NT2/D1 (cell line): ENCODE measurements at regions not wholly inside any gene's neighbourhood (a gene's known extent, or its start where the extent isn't known, plus 50 kb on each side); places are given as distances from the start of the nearest gene placed in this dataset.

Experiments used
- DNase-seq: peaks from one replicate; pipeline ENCODE4 v3.0.0-alpha.2; 2011; ENCODE audit warnings: low read depth, low spot score
- H3K27me3 ChIP-seq: 2 replicates; pipeline ENCODE4 v1.6.0; 2011; ENCODE audit warnings: mild to moderate bottlenecking; ENCODE audit not compliant: insufficient read length, insufficient read depth
- H3K36me3 ChIP-seq: 2 replicates; pipeline ENCODE4 v1.6.1; 2011; ENCODE audit warnings: mild to moderate bottlenecking, low read length, mixed read lengths; ENCODE audit not compliant: insufficient read depth, insufficient read length
- H3K4me1 ChIP-seq: 2 replicates; pipeline ENCODE4 v1.5.1; 2011; ENCODE audit not compliant: insufficient read depth, insufficient read length
- H3K4me3 ChIP-seq: 2 replicates; pipeline ENCODE4 v1.5.1; 2011; ENCODE audit warnings: low read depth; ENCODE audit not compliant: insufficient read length
- H3K9ac ChIP-seq: 2 replicates; pipeline ENCODE4 v1.6.0; 2011; ENCODE audit warnings: low read depth; ENCODE audit not compliant: insufficient read length
- H3K9me3 ChIP-seq: 2 replicates; pipeline ENCODE4 v1.5.1; 2011; ENCODE audit warnings: mild to moderate bottlenecking, low read length; ENCODE audit not compliant: insufficient read depth
- SUZ12 ChIP-seq: IDR thresholded peaks from 2 replicates; pipeline ENCODE4 v1.6.1; 2011; ENCODE audit not compliant: insufficient read length, insufficient read depth; ENCODE audit errors: extremely low read depth
- YY1 ChIP-seq: IDR thresholded peaks from 2 replicates; pipeline ENCODE4 v1.6.1; 2011; ENCODE audit not compliant: insufficient read length, insufficient read depth
- ZNF274 ChIP-seq: IDR thresholded peaks from 2 replicates; pipeline ENCODE4 v1.6.1; 2011; ENCODE audit warnings: mild to moderate bottlenecking, low read depth, low read length

DNA sequence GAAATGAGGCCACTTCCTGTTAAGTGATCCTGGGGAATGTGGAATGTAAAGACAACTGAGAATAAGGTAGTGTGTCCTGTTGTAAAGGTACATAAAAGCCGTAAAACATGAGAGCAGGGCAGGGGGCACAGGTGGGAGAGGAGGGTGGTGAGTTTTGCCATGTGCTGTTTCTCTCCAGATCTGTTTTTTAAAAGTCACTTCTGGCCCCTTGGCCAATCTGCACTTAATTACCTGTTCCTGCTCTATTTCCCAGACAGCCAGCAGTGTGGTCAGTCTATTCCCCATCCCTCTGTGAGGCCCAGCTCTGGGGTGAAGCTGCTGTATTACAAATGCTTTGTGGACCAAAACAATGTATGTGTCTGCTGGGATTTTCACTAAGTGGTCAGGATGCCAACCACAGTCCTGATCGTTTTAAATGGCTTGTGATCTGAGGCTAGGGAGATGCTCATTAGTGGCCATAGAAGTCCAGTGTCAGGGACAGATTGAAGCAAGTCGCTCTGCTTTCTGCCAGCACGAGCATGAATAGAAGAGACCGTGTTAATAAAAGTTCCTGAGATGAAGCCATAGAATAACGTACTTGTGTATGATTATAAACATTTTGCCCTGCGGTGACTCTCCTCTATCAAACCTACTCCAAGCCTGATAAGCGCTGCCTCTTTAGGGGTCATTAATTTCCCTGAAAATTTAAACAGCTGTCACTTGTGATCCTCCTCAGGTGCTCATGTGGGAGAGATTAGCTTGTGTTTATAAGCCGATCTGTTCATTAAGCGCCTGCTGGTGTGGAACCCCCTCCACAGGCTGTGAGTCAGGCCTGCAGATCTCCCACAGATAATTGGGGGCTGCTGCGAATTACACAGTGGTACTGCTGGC is 111.8 kb upstream of the CENPW start:
- Histone ChIP-seq H3K4me1 (no peaks in the 10 kb centered on the region), H3K36me3 (no peaks in the 10 kb centered on the region), H3K9me3 (no peaks in the 10 kb centered on the region), H3K4me3 (no peak overlapping the region), H3K9ac (no peak overlapping the region), H3K27me3 (no peaks in the 10 kb centered on the region)
- TF ChIP-seq YY1: no peak
- TF ChIP-seq ZNF274: no peak
- TF ChIP-seq SUZ12: no peak
- DNase-seq: no peak

GRCh38 chr6:126232671-126233070 is 107.2 kb upstream of the CENPW start:
- H3K9me3 ChIP-seq: no peaks in the 10 kb centered on the region

GRCh38 chr6:126233192-126233591 is 106.7 kb upstream of the CENPW start:
- DNase-seq: no peak
- no peaks in the 10 kb centered on the region for H3K36me3 ChIP-seq
- no peak overlapping the region for H3K4me3 ChIP-seq
- no peak overlapping the region for H3K9ac ChIP-seq
- no peaks in the 10 kb centered on the region for H3K4me1 ChIP-seq
- TF ChIP-seq ZNF274 (no peak), SUZ12 (no peak), YY1 (no peak)
- H3K27me3 ChIP-seq: no peaks in the 10 kb centered on the region
- no peaks in the 10 kb centered on the region for H3K9me3 ChIP-seq

More at GRCh38 chr6:126232671-126233070, 107.2 kb upstream of the CENPW start:
- Histone ChIP-seq H3K27me3 (no peaks in the 10 kb centered on the region), H3K4me1 (no peaks in the 10 kb centered on the region), H3K9ac (no peak overlapping the region), H3K36me3 (no peaks in the 10 kb centered on the region), H3K4me3 (no peak overlapping the region)
- no peak for TF ChIP-seq ZNF274
- no peak for TF ChIP-seq SUZ12
- TF ChIP-seq YY1: no peak
- no peak for DNase-seq

DNA sequence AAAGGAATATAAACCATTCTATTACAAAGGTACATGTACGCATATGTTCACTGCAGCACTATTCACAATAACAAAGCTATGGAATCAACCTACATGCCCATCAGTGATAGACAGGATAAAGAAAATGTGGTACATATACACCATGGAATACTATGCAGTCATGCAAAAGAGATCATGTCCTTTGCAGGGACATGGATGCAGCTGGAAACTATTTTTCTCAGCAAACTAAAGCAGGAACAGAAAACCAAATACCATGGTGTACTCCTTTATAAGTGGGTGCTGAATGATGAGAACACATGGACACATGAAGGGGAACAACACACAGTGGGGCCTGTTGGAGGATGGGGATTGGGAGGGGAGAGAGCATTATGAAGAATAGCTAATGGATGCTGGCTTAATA is 104.6 kb upstream of the CENPW start:
- no peaks in the 10 kb centered on the region for H3K27me3 ChIP-seq
- no peaks in the 10 kb centered on the region for H3K9me3 ChIP-seq
- H3K4me1 ChIP-seq: no peaks in the 10 kb centered on the region
- no peak for TF ChIP-seq YY1
- TF ChIP-seq ZNF274: no peak
- TF ChIP-seq SUZ12: no peak
- no peak for DNase-seq
- H3K4me3 ChIP-seq: no peak overlapping the region
- H3K36me3 ChIP-seq: no peaks in the 10 kb centered on the region
- H3K9ac ChIP-seq: no peak overlapping the region

- Histone ChIP-seq H3K27me3 (no peaks in the 10 kb centered on the region), H3K4me3 (no peak overlapping the region), H3K9ac (no peak overlapping the region), H3K4me1 (no peaks in the 10 kb centered on the region), H3K36me3 (no peaks in the 10 kb centered on the region), H3K9me3 (peaks cover 4% of the 10 kb centered on the region; the same call in 1 of the 2 replicates)
- no peak for TF ChIP-seq ZNF274
- TF ChIP-seq YY1: no peak
- TF ChIP-seq SUZ12: no peak
- DNase-seq: no peak
Measured at GRCh38 chr6:126245077-126245476, 94.8 kb upstream of the CENPW start.

- no peaks in the 10 kb centered on the region for H3K27me3 ChIP-seq
- H3K4me1 ChIP-seq: no peaks in the 10 kb centered on the region
- no peak overlapping the region for H3K4me3 ChIP-seq
- no peak for TF ChIP-seq ZNF274
- no peak for TF ChIP-seq YY1
- no peak for TF ChIP-seq SUZ12
- no peaks in the 10 kb centered on the region for H3K9me3 ChIP-seq
- DNase-seq: no peak
- no peak overlapping the region for H3K9ac ChIP-seq
- no peaks in the 10 kb centered on the region for H3K36me3 ChIP-seq
Measured at GRCh38 chr6:126252154-126252553, 87.8 kb upstream of the CENPW start.

DNA sequence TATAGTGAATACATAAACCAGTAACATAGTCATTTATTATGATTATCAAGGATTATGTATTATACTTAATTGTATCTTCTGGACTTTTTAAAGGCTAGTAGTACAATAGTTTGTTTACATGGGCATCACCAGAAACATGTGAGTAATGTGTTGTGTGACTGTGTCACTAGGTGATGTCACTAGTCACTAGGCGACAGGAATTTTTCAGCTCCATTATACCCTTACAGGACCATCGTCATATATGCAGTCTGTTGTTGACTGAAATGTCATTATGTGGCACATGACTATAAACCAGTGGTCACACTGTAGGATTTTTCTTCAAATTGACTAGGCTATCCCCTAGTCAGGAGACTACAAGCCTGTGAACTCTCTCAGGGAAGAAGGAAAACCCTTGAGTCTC is 86.5 kb upstream of the CENPW start:
- no peak for DNase-seq
- Histone ChIP-seq H3K4me1 (no peaks in the 10 kb centered on the region), H3K4me3 (no peak overlapping the region), H3K9me3 (no peaks in the 10 kb centered on the region), H3K36me3 (no peaks in the 10 kb centered on the region), H3K27me3 (no peaks in the 10 kb centered on the region), H3K9ac (no peak overlapping the region)
- TF ChIP-seq YY1: no peak
- TF ChIP-seq SUZ12: no peak
- no peak for TF ChIP-seq ZNF274

DNA sequence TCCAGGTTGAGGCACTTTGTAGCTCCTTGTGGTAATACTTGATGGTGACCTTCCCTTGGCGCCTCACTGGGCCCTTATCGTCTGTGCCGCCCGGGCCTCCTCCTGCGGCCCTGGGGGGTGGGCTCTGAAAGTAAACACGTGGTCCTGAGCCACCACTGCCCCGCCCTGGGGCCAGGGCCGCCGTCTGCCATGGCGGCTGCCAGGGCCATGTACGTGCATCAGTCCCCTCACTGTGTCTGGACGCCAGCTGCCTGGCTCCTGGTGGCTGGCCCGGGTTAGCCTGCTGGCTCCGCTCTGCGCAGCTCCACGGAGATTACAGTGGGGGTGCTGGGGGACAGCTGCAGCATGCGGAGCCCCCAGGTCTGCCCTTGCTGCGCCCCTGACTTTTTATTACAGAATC is 81.8 kb upstream of the CENPW start:
- H3K36me3 ChIP-seq: no peaks in the 10 kb centered on the region
- no peaks in the 10 kb centered on the region for H3K4me1 ChIP-seq
- H3K9me3 ChIP-seq: no peaks in the 10 kb centered on the region
- no peak for DNase-seq
- no peaks in the 10 kb centered on the region for H3K27me3 ChIP-seq
- no peak overlapping the region for H3K9ac ChIP-seq
- no peak for TF ChIP-seq SUZ12
- TF ChIP-seq ZNF274: no peak
- no peak for TF ChIP-seq YY1
- H3K4me3 ChIP-seq: no peak overlapping the region
